ENCODE measurements at regions not wholly inside any gene's neighbourhood (a gene's known extent, or its start where the extent isn't known, plus 50 kb on each side); places are given as distances from the start of the nearest gene placed in this dataset.
"Not testable (repeated sequence)": the region's sequence is repeated elsewhere in the genome, so short reads cannot be mapped to it uniquely, and the experiment has no call there.

DNA sequence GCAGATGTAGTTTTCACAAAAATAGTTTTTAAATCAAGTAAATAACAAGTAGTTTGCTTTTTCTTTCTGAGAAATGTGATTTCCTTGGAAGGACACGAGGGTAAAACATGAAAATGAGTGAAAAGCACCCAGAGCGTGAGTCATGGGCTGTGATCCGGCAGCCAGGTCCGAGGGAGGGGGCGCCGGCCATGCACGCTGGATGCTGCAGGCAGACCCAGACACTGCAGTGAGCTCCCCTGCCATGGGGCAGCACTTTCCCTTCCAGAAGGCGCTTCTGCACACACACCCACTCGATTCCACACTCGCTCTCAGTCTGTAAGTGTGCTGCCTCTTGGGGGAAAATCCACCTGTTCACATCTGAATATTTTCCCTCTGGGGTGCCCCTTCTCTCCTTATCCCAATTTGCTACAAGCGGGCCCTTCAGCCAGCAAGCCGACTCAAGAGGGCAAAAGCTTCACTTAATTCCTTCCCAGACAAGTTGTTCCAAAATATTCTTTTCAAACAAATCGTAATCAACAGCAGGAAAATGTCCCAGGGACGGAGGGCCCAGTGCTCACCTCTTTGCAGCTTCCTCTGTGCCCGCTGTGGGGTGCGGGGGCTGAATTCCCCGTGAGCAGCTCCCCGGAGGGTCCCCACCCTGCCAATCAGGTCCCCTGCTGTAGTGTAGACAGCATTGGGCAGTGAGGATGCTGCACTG lies 87.0 kb upstream of the ID2 start:
- DNase-seq (ENCODE audit: low read depth, low spot score), result no peak

DNA sequence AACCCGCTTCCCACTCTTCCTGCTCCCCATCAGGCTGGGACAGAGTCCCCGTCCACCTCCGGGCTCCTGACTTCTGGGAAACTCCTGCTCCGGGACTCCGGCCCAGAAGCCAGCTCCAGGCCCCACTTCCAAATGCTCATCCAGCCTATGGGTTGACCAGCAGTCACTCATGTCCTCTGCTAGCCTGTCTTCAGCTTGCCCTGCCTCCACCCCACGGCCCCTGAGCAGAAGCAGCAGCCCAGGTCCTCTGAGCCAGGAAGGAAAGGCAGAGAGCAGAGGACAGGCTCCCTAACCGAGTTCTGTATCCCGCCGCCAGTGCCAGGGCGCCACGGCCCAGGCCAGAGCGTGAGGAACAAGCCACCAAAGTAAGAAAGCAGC lies 86.4 kb upstream of the ID2 start:
- no peak for DNase-seq (ENCODE audit: low read depth, low spot score)

DNA sequence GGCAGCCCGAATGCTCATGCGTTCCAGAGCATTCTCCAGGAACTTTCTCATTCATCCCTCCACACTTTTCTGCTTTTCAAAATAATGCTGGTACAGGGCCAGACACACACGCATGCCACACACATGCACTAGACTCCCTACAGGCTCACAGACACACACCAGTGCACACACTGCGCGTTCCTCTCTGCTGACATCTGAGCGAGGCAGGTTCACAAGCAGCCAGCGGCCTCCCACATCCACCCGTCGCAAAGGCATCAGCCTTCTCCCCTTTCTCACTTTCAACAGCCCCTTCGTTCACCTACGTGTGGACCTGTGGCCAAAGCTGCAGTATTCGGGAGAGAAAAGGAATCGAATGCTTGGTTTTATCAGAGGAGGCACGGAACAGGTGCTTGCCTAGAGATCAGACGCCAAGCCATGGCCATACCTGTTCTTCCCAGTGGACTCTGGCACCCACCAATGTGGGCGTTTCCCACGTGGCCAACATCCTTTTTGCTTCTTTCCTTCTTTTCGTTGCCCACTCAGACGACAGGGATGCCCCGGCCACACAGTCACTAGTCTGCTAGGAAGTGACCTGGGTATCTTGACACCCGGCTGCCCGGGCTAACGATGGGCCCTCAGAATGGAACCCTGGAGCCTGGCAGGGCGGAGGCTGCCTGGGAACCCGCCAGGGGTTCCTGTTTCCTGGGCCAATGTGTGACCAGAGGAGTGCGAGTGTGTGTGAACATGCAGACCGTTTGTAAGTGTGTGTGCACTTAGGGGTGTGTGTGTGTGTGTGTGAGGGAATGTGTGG lies 85.8 kb upstream of the ID2 start:
- no peak for DNase-seq (ENCODE audit: low read depth, low spot score)

DNA sequence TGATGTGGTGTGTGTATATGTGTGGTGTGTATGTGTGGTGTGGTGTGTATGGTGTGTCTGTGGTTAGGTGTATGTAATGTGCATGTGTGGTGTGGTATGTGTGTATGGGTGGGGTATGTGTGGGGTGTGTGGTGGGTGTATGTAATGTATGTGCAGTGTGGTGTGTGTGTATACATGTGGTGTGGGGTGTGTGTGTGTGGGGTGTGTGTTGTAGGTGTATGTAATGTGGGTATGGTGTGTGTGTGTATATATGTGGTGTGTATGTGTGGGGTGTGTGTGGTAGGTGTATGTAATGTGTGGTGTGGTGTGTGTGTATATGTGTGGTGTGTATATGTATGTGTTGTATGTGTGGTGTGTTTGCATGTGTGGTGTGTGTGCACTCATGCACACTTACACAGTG lies 84.8 kb upstream of the ID2 start:
- DNase-seq (ENCODE audit: low read depth, low spot score), result no peak

DNA sequence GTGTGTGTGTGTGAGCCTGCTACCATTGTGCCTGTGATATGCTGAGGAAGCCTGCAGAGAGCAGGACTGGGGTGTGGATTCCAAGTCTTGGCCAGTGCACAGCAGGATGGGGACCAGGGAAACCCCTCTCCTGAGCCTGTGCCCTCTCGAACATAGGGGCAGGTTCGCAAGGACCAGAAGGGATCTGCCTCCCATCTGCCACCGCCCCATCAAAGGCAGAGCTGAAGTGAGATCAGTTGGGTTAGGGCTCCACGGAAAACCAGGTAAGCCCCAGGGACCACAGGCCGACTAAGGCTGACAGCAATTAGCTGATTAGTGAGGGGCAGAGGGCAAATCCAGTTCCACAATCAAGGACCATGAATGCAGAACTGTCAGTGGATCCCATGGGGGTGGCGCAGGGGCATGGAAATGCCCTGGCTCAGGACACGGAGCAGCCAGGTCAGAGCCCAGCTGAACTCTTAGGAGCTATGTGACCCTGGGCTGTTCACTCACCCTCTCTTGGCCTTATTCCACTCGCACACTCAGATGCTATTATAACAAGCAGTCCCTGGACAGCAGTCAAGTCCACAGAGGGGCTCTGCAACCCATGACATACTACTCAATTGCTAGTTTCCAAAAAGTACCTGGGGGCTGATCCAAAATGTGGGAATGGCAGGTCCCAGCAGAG lies 84.2 kb upstream of the ID2 start:
- DNase-seq (ENCODE audit: low read depth, low spot score), result no peak

DNA sequence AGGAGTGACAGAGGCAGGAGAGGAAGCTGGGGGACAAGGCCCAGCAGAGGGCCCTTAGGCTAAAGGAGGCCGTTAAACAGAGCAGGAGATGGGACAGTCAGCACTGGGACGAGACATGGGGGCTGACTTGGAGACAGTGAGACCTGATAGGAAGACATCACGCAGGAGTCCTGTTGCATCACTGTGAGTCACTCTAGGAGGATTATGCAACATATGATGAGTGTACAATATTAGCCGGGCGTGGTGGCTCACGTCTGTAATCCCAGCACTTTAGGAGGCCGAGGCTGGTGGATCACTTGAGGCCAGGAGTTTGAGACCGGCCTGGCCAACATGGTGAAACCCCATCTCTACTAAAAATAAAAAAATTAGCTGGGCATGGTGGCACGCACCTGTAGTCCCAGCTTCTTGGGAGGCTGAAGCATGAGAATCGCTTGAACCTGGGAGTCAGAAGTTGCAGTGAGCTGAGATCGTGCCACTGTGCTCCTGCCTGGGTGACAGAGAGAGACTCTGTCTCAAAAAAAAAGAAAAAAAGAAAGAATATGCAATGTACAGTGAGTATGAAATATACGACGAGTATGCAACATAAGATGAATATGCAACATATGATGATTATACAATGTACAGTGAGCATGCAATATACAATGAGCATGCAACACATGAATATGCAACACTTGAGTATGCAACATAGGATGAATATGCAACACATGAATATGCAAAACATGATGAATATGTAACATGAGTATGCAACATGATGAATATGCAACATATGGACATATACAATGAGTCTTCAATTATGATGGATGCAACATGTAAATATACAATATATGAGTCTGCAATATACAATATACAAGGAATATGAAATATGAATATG lies 83.3 kb upstream of the ID2 start:
- no peak for DNase-seq (ENCODE audit: low read depth, low spot score)

DNA sequence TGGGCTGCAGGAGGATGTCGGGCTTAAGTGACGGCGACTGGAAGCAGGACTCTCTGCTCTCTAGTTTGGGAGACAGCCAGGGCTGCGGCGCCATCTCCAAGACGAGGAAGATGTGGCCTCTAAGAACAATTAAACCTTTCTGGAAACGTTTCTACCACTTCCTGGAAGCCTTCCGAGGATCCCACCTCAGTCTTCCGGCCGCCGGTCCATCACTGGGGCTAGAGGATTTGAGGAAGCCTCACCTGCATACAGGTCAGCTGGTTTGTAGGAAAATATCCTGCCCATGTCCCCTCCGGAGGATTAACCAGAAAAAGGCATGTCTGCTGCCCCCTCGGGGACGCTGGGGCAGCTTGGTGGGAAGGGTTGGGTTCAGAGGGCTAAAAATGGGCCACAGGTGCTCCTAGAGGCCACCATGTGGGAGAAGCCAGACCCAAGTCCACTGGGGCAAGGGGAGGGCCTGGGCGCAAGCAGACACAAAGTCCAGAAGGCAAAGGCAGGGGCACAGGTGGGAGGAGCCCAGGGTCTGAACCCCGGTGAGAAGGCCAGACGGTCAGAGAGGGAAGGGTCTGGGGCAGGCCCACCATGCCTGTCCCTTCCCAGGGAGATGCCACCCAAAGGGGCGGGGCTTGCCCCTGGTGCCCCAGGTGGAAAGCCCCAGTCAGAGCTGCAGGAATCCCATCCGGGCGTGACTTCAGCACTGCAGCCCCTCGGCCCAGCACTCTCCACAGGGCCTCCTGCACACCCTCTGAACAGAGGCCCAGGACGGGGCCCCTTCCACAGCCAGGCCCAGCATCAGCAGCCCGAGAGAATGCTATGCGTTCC lies 82.2 kb upstream of the ID2 start:
- no peak for DNase-seq (ENCODE audit: low read depth, low spot score)

DNA sequence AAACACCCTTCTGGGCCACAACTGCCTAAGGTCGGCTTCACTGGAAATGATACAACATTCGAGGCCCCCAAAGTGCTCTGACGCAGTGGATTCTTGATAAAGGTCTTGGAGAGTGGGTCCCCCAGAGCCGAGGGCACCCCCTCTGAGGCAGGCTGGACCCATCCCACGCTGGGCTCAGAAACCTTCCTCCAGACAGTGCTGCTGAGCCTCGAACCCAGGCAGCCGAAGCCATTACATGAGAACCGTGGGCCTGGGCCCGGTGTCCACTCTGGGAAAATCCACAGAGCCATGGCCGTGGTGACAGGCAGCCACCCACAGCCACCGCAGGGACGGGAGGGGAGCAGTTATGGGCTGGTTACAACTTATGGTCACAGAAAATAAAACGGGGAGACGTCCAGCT lies 81.4 kb upstream of the ID2 start:
- DNase-seq (ENCODE audit: low read depth, low spot score), result no peak

DNA sequence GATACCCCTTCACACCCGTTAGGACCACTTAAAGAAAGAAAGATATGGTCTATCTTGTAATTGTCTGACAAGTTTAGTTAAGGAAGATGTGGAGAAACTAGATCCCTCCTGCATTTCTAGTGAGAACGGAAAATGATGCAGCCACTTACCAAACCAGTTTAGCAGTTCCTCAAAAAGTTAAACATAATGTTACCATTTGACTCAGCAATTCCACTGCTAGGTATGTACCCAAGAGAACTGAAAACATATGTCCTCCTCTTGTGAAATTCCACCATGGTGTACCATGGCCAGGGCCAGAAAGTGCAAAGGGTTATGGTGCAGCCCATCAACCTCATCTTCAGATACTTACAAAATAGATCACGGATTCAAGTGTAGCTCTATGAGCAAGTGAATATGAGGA lies 79.0 kb upstream of the ID2 start:
- no peak for DNase-seq (ENCODE audit: low read depth, low spot score)

DNA sequence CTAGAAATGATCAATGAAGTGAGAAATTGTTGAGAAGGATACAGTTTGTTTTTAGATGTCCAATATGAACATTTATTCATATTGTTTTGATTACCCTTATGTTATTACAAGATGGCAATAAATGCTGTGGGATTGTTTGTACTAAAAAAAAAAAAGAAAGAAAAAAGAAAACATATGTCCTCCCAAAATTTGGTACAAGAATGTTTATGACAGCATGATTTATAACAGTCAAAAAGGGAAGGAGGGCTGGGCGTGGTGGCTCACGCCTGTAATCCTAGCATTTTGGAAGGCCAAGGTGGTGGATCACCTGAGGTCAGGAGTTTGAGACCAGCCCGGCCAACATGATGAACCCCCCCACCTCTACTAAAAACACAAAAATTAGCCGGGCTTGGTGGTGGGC lies 78.5 kb upstream of the ID2 start:
- not testable (repeated sequence) for DNase-seq (ENCODE audit: low read depth, low spot score)

DNA sequence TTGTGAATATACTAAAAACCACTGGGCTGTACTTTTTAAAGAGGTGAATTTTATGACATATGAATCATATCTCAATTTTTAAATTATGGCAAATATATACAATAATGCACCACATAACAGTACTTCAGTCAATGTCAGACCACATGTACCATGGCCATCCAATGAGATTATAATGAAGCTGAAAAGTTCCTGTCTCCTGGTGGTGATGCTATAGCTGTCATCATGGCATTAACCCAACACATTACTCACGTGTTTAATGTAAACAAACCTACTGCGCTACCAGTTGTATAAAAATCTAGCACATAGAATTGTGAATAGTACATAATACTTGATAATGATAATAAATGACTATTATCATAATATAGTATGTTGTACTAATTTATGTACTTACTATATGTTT lies 77.6 kb upstream of the ID2 start:
- DNase-seq (ENCODE audit: low read depth, low spot score), result no peak

DNA sequence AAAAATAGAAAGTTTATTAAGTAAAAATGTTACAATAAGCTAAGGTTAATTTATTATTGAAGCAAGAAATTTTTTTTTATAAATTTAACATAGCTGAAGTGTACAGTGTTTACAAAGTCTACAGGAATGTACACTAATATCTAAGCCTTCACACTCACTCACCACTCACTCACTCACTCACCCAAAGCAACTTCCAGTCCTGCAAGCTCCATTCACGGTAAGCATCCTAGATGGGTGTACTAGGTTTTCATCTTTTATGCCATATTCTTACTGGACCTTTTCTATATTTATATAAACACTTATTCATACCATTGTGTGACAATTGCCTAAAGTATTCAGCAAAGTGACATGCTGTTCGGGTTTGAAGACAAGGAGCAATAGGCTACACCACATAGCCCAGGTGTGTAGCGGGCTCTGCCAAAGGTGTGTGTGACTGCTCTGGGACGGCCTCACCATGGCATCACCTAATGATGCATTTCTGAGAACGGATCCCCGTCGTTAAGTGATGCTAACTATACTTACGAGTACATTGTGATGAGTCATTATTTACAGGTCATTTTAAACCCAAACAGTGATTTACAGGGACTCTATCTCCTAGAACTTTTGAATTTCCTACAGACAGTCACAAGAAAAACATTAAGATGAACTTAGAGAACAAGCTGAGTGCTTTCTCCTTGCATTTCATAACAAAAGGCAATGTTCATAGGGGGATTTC lies 76.3 kb upstream of the ID2 start:
- DNase-seq (ENCODE audit: low read depth, low spot score), result no peak

DNA sequence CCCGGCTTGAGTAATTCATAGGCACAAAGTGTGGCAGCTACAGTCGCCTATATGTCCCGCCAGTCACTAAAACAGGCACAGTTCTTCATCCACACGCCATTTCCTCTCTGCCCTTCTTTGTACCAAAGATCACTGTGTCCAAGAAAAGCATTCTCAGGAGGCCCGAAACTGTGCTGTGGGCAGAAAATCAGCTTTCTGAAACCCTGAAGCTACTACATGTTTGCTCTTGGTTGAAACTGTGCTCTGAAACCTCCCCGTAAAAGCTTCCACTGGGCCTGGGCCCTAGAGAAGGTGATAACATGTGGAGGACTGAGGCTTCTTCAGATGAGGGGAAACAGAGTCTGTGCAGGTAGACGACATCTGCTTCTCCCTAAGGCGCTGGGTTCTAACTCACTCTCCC lies 75.6 kb upstream of the ID2 start:
- DNase-seq (ENCODE audit: low read depth, low spot score), result no peak

DNA sequence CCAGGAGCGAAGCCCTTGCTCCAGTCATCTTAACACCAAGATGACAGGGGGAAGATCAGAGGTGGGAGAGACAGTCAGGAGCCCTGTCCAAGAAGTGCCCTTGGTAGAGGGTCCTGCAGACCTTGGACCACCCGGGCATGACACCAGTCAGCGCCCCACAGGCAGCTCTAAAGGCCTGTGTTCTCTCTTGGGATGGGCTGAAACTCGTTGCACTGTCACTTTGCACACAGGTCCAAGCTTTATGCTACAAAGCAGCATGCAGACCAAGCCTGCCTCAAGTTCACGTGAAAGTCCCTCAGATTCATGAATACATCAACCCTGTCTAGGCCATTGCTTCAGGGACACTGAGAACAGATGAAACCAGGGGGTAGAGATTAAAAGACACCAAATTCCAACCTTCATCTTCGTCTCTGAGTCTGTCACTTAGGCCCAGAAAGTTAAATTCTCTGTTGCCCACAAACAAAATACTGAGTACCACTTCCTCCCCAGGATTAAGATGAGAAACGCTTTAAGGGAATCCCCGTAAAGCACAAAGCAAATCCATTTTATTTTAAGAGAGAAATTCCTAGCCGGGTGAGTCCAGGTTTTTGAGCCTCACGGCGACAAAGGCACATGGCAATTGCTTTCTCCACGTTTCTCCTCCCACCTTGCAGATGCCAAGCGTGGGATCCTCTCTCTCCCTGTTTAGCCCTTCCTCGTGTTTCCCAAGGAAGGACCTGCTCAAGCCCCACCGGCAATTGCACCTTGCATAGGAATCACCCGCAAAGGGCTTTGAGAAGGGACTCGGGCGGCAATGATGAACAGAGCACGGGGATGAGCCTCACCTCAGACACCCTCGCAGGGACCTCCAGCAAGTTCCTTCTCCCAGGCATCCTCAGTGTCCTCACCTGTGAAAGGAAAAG lies 75.0 kb upstream of the ID2 start:
- no peak for DNase-seq (ENCODE audit: low read depth, low spot score)

DNA sequence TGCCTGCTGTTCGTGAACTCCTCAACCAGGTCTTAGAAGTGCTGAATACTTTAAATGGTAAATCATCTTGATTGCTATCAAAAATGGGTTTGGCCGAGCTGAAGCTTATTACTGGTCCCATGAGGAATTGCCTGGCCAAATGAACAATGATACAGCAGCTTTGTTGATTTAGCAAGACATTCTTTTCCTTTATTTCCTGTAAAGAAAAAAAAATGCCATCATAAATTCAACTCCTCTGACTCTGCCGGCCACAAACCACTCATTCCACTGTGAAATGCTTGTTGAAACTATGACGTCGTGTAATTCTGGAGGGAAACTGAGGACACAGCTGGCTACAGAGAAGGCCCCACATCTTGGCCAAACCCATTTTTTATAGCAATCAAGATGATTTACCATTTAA lies 74.2 kb upstream of the ID2 start:
- DNase-seq (ENCODE audit: low read depth, low spot score), result no peak

DNA sequence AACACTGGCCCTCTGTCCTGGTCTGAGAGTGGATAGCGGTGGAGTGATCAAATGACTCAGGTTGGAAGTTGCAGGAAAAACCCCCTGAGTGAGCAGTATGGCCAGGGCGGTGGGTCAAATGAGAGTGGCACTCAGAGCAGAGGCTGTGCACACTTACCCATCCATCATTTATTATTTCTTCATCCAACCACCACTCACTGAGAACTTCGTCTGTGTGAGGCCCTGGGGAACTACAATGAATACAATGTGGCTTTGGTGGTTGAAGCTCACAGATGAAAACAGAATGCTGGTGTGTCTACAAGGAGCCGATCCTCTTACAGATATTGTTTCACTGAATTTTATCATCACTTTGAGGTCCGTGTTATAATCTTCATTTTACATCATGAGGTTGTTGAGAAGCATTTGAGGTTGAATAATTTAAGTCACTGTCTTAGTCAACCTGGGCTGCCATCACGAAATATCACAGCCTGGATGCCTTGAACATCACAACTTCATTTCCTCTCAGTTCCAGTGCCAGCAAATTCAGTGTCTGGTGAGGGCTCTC lies 73.4 kb upstream of the ID2 start:
- DNase-seq (ENCODE audit: low read depth, low spot score), result no peak

DNA sequence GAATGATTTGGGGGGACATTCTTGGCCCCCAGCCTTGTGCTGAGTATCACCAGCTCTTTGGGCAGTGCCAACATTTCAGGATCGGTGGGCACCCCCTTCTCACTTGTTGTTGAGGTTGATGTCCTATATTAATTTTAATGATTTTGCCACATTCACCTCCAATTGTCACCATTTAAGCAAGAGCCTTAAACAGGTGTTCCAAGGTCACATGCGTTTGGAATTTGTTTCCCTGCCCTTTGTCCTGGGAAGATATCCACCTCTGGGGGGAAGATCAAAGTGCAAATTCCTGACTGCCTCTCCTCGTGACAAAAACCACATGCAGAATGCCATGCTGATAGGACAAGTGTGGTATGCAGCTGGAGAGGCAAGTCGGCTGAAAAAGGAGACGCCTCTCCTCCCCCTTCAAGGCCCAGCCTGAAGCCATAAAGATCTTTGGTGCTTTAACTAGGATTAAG lies 72.5 kb upstream of the ID2 start:
- no peak for DNase-seq (ENCODE audit: low read depth, low spot score)

DNA sequence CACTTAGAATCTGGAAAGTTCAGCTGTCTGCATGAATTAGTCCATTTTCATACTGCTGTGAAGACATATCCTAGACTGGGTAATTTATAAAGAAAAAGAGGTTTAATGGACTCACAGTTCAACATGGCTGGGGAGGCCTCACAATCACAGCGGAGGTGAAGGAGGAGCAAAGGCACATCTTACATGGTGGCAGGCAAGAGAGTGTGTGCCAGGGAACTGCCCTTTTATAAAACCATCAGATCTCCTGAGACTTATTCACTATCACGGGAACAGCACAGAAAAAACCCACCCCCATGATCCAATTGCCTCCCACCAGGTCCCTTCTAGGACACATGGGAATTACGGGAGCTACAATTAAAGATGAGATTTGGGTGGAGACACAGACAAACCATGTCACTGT lies 71.1 kb upstream of the ID2 start:
- DNase-seq (ENCODE audit: low read depth, low spot score), result not testable (repeated sequence)

DNA sequence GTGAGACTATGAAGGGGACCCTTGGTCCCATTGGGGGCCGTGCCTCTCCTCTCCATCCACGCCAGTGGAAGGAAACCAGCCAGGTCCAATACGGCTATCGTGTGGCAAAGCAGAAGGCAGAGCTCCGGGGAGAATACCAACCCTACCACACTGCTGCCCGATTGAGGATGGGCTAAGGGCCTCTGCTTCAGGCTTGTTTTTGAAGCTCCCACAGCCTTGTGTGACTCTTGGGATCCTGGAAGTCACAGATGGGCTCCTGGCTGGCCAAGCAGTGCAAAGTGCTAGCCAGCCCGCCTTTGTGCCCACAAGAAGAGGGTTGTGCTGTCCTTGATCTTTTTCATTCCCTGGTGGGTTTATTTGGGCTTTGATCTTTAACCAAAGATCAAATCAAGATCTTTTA lies 70.6 kb upstream of the ID2 start:
- no peak for DNase-seq (ENCODE audit: low read depth, low spot score)

All from smooth muscle cell of the brain vasculature (primary cell).